Cerebellar nuclear complex (tissue), 1 donor: ENCODE measurements at regions not wholly inside any gene's neighbourhood (a gene's known extent, or its start where the extent isn't known, plus 50 kb on each side); places are given as distances from the start of the nearest gene placed in this dataset.

Experiments
- DNase-seq, 2 experiments: peaks; one replicate each; lab custom pipeline; 2025; lab: John Stamatoyannopoulos, UW

DNA sequence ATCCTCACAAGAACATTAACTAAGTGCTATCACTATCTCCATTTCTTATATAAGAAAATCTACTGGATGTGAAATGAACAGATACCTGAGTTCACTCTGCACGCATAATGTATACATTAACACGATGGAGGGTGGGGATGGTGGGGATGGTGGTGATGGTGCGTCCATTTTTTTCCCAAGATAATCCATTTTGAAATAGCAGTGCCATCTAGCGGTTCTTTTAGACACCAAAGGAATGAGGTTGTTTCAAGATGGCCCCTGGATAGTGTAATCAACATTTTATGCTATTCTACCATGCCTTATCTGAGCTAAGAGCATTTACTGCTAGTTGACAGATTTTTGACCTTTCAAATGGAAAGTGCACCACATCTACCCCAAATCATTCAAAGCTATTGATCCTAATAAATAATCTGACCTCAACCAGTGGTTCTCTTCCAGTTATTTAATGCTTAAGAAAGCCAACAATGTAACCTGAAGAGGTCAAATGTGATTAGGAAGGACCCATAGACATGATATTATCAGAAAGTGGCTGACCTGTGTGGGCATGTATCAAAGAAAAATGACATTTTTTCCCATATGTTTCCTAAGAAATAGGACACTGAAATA, 714.7 kb upstream of the TENM4 start:
- no peak for DNase-seq

DNA sequence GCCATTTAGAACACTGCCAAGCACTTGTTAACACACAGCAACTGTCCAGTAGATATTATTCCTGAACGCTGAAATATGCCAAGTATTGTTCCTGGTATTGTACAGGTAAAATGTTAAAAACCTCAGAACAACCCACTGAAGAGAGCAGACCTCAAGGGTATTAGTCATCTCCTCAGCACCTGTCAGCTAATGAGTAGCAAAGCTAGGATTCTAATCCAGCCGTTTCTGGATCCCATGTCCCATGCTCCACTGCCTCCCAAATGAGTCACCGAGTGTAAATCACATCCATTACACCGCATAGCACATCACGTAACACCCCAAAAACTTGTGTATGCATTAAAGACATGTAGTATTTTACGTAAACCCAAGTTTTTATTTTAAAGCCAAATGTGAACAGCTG, 705.4 kb upstream of the TENM4 start:
- no peak for DNase-seq

DNA sequence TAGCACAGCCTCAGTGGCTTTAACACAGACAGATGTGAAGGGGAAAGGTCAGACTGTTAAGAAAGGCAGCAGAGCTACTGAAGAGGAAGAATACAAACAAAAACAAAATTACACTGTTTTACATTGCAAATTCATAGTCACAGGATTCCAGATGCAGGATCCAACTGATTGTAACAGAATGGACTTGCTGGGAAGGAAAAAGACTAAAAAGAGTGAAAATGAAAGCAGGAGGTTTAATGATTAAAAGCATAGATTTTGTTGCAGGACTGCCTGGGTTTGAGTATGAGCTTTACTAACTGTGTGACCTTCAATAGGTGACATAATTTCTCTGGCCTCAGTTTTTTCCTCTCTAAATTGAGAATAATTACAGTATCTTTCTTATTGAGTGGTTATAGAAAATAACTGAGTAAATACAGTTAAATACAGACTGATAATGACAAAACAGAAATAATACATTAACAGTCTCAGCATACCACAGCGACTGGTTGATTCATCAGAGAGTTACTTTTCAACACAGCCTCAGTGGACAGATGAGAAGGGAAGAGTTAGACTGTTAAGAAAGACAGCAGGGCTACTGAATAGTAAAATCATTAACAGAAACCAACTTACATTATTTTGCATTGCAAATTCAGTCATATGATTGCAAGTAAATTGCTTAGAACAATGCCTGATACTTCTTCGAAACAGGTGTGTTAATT, 704.2 kb upstream of the TENM4 start:
- DNase-seq = no peak

DNA sequence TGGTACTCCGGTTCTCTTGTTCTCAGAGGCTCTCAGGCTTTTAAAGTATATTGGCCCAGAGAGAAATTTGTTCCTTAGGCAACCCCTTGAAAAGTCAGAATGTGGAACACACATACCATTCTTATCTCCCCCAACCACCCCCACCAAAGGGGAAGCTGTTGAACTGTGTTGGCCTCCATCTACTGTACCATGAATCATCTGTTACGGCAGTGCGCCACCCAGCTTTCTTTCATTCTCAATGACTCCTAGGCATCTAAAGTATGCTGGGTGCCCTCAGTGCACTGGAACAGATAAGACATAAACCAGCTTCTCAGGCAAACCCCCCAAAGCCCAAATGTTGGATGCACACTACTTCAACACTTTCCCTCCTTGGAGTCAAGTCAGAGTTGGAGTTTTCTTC, 696.2 kb upstream of the TENM4 start:
- no peak for DNase-seq

DNA sequence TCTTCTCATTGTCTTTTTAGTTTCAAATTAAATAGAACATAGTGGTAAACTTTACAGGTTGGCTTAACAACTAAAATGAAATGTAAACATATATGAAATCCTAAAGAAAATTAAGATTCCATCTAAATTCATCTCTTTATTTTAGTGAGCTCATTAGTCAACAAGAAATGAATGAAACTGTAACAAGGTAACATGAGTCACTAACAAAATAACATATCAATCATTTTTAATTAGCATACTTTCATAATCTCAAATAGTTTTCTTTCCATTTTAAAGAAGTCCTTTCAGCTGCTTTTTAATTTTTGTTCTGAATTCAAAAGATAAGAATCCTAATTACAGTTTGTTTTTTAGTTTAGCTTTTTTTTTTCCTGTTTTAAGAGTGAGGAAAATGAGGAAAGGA, 688.6 kb upstream of the TENM4 start:
- DNase-seq = no peak

DNA sequence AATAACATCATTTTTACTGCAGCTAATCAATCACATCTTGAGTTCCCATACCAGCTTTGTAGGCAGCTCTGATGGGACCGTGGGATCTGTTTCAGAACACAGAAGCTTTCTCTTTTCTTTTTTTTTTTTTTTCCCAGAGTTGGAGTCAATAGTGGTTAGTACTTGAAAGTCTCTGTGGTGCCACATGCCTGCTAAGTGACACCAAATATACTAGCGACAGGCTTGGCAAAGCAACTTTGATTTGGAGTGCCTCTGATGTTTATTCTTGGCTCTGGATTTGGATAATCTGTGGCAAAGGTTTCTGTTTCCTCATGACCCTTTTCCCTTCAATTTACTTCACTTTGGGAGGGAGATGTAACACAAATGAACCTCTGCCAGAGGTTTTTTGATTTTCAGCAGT, 681.4 kb upstream of the TENM4 start:
- no peak for DNase-seq

DNA sequence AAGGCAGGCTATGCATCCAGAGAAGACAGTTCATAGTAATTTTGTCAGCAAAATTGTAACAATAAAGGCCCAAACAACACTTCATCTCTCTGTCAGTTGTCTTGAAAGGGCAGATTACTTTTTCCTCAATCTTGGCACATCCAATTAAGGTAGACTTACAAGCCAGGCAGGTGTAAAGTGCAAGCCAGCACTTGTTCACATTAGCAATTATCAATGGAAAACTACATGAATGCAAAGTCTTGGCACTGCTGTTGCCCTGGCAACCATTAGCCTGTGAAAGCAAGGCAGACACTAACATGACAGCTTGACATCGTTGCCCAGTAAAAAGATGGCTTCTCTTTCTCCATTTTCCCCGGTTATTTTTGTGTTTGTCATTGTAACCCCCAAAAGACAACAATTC, 677.2 kb upstream of the TENM4 start:
- DNase-seq = no peak

DNA sequence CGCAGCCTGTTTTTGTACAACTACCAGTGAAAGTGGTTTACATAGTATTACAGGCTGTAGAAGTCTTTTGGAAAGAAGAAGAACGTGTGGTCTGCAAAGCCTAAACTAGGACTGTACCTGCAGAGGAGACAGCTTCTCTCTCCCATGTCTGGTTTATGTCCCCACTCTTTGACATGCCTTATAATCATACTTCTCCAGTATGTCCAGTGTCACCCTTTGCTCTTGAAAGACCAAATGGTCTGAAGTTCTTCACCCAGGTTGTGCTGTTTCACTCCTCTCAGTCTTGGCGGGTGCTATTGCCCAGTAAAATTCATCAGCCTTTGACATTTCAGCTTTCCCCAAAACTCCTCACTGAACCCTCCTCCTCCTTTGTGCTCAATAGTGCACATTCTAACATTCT, 676.0 kb upstream of the TENM4 start:
- DNase-seq = no peak

DNA sequence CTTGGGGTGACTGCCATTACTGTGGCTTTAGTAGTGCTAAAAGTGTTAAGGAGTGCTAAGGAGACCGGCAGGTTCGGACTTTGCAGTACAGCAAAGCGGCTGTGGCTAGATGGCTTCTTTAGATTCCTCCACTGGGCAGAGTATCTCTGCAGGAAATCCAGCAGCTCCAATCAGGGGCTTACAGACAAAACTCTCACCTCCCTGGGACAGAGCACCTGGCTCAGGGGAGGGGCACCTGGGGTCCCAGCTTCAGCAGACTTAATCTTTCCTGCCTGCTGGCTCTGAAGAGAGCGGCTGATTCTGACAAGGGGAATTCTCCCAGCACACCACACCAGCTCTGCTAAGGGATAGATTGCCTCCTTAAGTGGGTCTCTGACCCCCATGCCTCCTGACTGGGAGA, 668.8 kb upstream of the TENM4 start:
- DNase-seq = no peak

DNA sequence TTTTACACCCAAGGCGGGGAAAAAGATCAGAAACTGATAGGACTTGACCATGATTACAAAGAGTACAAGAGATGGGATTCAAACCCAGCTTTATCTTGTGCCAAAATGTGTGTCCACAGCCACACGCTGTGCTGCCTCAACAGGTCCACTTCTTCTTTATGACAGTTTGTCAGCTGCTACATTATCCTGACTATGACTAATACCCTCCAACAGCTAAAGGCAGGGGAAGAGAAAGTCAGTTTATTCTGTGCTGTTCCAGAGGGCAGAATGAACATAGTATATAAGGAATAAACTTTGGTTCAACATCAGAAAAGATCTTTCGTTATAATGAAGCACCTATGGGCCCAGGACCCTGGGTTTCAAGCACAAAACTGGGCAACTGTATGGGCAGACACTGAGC, 668.2 kb upstream of the TENM4 start:
- DNase-seq = no peak

DNA sequence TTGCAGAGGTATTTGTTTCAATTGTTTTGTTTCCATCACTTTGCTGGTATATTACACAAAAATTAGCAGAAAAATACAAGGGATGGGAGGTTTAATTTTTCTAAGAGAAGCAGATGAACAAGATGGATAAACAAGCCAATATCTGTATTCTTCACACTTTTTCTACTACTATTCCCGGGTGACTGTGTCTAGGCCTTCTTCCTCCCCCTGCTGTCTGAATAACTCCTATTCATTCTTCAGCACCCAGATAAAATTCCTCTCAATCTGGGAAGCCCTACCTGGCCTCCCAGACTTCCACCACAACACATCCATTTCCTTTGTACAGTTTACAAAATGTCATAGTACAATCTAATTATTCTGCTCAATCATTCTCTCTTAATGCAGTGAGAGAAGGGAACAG, 666.6 kb upstream of the TENM4 start:
- DNase-seq = no peak

DNA sequence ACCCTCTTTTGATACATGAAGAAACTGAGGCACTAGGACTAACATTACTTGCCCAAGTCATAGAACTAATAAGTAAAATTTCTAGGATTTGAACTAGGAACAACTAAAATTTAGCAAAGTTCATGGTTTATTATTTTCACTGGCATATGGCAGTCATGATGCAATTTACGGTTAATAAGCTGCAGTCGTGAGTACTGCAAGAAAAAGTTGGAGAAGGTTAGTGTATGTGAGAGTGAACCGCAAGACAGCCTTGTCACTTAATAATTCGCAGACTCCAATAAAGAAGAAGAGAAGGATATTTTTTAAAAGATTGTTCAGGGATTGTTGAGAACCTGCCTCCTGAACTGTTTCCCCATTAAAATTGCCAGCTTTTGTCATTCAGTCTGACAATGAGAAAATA, 663.4 kb upstream of the TENM4 start:
- no peak for DNase-seq

DNA sequence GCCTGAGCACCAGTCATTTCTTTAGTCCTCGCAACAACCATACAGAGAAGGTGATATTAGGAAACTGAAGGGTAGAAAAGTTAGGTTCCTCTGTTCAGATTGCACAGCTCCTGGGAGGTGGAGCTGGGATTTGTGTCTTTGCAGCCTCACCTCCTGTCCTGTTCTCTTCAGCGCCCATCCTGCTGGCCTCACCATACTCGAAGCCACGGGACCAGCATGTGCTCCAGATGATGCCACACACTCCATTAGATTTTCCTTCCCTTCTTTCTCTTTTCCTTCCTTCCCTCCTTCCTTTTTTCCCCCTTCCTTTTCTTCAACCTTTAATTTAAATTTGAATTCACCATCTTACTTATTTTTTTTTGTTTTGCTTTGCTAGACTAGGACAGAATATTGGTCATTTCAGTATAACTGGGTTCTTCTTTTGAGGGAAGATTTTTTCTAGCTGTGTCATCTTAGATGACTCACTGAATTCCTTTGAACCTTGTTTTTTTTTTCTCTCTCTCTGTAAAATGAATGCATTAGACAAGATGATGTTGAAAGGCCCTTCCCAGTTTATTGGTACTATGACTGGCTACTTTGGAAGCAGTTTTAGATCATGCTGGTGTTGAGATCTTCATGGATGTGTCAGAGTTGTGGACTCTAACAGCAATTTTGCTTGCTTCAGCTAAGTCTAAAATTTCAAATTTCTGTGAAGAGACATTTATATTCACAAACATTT, 662.5 kb upstream of the TENM4 start:
- DNase-seq = no peak

DNA sequence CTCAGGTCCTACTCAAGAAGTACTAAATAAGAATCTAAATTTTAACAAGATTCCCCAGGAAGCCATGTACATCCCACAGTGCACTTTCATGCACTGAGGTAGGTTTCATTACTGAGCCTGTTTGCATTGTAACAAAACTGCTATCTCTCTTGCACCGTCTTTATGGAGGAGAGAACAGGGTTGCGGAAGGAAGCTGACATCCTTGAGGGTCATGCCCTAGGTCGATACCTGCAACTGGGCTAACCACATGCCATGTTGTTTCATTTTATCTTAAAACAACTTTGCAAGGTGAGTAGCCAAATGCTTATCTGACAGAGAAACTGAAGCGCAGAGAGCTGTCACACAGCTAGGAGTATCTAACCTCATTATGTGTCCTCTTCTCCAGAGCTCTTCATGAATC, 656.3 kb upstream of the TENM4 start:
- DNase-seq = no peak

DNA sequence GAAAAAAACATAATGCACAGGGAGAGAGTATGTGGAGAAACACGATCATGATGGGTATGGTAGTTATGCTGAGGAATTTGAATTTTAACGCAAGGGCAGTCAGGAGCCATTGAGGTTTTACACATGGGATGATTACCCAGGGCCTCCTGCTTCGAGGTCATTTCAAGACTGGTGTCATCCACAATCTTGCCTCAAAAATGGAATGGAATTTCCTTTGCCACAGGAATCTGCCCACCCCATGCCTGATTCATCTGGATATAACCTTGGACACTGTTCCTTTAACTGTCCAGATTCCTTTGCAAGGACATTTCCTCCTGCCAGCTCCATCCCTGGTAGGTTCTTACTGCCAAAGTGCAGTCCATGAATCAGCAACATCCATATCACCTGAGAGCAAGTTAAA, 655.9 kb upstream of the TENM4 start:
- DNase-seq = no peak

DNA sequence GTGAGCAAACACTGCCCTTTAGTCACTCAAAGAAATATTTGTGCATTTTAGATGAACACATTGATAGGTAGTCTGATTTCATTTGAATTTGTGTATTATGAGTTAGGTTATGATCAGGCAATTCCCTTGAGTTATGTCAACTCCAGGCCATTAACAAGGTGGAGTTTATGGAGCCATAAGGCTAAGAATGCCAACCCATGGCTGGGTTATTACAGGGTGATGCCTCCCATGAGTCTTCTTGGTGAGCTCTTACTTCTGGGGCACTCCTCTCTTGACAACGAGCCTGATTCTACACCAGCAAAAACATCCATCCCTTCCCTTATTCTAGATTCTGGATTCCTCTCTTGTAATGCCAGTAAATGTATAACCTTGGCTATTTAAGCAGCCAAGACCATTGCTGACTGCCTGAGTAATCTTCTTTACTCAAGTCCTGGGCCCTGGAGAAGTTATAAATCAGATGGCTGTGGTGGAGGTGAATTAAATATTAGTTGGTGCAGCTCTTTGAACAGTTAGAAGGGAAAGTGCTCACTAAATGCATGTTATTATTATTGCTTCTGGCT, 645.7 kb upstream of the TENM4 start:
- no peak for DNase-seq

DNA sequence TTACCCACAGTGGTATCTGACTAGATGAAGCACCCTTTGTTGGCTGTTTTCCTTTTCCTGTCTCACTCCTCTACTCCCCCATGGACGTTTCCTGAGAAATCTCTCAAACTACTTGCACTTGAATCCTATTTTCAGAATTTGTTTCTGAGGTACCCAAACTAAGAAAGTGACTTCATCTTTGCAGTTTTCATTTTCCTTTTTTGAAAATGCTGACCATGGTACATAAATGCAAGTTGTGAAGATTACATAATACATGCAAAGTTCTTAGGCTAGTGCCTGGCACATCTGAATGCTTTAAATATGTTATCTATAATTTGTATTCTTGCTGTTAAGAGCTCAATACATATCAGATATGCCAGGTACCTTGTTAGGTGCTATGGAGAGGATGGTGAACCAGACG, 644.7 kb upstream of the TENM4 start:
- no peak for DNase-seq

DNA sequence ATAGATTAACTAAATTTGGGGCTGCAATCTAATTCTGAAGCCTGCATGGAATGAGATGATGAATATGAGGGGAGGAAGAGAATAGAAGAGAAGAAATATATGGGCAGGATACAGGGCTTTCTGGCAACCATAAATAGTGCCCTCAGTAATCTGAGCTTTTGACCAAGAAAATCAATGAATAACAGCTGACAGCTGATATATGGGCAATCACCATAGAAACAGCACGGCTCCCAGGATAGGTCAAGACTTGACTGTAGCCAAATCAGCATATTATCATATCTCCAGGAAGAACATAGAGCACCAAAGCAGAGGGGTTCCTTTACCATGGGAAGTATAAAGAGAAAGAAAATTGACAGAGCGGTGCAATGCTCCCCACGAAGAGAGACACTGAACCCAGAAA, 643.8 kb upstream of the TENM4 start:
- DNase-seq = no peak

DNA sequence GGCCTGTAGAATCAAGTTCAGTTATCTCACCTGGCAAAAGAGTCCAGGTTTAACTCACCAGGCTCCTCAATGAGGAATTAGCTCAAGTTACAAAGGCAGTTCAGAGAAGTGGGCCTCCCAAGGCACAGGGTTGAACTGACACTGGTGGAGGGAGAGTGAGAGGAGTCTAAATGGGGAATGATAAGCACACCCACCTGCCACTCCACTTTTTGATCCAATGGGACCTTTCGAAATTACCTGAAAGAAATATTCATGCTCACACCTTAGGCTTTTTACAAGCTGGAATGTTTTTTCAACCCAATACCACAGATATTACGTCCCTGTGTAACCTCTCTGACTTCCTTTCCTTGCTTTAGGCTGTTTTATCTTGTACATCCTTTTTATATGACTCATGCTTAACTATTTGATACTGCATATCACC, 642.7 kb upstream of the TENM4 start:
- DNase-seq = no peak

DNA sequence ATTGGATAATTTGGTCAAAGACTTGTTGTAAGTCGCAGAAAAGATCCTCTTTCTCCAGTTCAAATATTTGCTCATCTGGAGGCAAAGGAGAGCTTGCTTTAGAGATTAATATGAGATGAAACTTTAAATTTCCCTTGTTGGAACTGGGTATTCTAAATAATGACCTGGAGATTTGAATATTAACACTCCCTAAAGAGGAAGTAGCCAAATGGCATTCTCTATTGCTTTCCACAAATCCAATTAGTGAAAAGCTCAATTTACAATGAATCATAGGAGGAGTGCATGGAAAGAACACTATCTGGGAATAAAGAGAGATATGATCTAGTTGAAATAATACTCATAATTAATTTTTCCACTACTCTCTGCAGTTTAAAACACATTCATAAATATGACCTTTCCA, 641.6 kb upstream of the TENM4 start:
- DNase-seq = no peak

DNA sequence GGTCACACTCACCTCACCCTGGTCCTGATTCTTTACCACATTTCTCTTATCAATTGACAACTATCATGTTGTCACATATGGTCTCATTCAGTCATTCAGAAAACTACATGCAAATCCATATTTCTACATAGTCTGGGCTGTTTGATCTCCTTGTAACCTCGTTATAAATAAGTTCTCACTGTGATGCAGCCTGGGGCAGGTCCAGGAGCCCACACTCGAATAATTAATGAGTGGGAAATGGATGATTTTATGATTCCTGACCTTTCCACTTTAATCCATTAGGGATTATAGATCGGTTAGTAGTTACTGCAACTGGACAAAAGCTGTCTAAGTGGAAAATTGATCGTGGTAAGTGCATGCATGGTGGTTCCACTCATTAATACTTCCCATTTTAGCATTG, 636.3 kb upstream of the TENM4 start:
- no peak for DNase-seq

DNA sequence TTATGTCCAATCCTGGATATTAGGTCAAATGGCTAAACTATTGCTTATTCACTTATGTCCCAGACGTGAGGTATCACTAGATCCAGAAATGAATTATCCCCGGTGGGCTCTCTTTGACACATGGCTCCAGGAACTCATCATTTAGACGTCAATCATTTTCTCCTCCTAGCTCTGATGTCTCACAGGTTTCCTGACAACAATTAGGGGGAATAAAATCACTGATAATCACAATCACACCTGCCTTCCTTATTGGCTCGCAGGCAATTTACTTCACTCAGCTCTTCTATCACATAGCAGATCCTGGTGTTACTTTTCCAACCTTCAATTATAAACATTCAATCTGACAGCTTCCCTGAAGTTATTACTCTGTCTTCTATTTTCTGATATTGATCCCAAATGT, 634.0 kb upstream of the TENM4 start:
- no peak for DNase-seq

DNA sequence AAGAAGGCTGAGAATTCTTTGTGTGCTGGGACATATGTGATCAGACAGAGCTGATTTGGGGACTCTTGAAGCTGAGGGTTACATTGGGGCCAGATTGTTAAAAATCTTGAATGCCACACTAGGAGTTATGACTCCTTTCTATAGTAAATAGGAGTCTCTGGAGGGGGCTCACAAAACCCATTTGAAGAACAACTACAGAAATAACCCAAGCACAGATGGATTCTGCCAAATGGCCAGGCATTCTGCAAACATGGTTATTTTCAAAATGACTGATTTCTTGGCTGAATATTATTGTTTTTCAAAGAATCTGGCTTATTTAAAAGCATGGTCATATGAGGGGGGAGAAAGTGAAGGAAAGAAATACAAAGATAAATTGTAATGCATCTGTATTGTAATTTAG, 625.5 kb upstream of the TENM4 start:
- no peak for DNase-seq
